ENCODE measurements at regions not wholly inside any gene's neighbourhood (a gene's known extent, or its start where the extent isn't known, plus 50 kb on each side); places are given as distances from the start of the nearest gene placed in this dataset.
"Not testable (repeated sequence)": the region's sequence is repeated elsewhere in the genome, so short reads cannot be mapped to it uniquely, and the experiment has no call there.

GRCh38 chr2:19104503-19104902, 253.9 kb downstream of the OSR1 start:
- TF ChIP-seq, protein P1, sequence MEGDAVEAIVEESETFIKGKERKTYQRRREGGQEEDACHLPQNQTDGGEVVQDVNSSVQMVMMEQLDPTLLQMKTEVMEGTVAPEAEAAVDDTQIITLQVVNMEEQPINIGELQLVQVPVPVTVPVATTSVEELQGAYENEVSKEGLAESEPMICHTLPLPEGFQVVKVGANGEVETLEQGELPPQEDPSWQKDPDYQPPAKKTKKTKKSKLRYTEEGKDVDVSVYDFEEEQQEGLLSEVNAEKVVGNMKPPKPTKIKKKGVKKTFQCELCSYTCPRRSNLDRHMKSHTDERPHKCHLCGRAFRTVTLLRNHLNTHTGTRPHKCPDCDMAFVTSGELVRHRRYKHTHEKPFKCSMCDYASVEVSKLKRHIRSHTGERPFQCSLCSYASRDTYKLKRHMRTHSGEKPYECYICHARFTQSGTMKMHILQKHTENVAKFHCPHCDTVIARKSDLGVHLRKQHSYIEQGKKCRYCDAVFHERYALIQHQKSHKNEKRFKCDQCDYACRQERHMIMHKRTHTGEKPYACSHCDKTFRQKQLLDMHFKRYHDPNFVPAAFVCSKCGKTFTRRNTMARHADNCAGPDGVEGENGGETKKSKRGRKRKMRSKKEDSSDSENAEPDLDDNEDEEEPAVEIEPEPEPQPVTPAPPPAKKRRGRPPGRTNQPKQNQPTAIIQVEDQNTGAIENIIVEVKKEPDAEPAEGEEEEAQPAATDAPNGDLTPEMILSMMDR (IDR thresholded peaks at IDR 0.05; ENCODE audit: insufficient read depth, low read depth, low read length, missing control alignments) = no peak
- DNase-seq (ENCODE audit: low read depth) = no peak

GRCh38 chr2:19102696-19103423, 255.6 kb downstream of the OSR1 start:
- H3K4me3 ChIP-seq (ENCODE audit: low read depth, low read length) = no peak overlapping the region
- TF ChIP-seq, protein P1 (IDR thresholded peaks at IDR 0.05; ENCODE audit: insufficient read depth, low read depth, low read length, missing control alignments) = no peak
- DNase-seq (ENCODE audit: low read depth) = no peak

More at GRCh38 chr2:19104503-19104902, 253.9 kb downstream of the OSR1 start:
- no peak overlapping the region for H3K4me3 ChIP-seq (ENCODE audit: low read depth, low read length)

DNA sequence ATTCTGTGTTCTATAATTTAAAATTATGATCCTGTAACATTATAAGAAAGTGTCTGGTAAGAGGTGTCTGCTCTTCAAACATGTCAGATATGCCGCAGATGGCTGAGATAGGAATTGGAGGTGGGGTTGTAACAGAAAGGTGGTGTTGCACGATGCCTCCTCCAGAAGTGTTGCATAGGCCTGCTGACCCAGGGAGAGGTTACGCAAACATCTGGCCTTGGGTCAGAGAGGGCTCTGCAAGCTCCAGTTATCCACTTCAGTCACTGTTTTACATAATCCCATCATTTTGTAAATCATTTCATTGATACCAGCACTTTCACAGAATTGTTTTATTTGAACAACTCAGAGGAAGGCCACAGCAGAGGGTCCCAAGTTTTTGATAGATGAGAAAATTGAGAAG, 256.5 kb downstream of the OSR1 start:
- H3K4me3 ChIP-seq (ENCODE audit: low read depth, low read length) = no peak overlapping the region
- TF ChIP-seq, protein P1 (IDR thresholded peaks at IDR 0.05; ENCODE audit: insufficient read depth, low read depth, low read length, missing control alignments) = no peak
- DNase-seq (ENCODE audit: low read depth) = no peak

GRCh38 chr2:19100570-19100969, 257.9 kb downstream of the OSR1 start:
- TF ChIP-seq, protein P1 (IDR thresholded peaks at IDR 0.05; ENCODE audit: insufficient read depth, low read depth, low read length, missing control alignments) = no peak
- no peak for DNase-seq (ENCODE audit: low read depth)
- no peak overlapping the region for H3K4me3 ChIP-seq (ENCODE audit: low read depth, low read length)

DNA sequence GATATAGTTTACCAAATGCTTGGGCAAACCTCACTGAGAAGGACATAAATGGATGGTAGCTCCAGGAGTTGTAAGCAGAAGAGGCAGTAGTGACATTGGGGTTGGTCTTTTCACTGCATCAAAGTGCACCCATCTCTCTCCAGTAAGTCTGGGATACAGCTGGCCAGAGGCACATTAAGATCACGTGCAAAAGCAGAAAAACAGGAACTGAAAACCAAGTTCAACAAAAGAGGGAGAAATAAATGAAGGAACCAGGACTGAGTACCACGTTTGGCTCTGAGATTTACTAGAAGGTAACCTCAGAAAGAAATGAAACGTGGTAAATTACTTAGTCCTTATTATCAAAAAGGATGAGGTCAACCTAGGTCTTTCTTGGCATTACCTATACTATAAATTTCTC, 259.2 kb downstream of the OSR1 start:
- DNase-seq (ENCODE audit: low read depth) = no peak
- H3K4me3 ChIP-seq (ENCODE audit: low read depth, low read length) = no peak overlapping the region
- TF ChIP-seq, protein P1 (IDR thresholded peaks at IDR 0.05; ENCODE audit: insufficient read depth, low read depth, low read length, missing control alignments) = no peak

DNA sequence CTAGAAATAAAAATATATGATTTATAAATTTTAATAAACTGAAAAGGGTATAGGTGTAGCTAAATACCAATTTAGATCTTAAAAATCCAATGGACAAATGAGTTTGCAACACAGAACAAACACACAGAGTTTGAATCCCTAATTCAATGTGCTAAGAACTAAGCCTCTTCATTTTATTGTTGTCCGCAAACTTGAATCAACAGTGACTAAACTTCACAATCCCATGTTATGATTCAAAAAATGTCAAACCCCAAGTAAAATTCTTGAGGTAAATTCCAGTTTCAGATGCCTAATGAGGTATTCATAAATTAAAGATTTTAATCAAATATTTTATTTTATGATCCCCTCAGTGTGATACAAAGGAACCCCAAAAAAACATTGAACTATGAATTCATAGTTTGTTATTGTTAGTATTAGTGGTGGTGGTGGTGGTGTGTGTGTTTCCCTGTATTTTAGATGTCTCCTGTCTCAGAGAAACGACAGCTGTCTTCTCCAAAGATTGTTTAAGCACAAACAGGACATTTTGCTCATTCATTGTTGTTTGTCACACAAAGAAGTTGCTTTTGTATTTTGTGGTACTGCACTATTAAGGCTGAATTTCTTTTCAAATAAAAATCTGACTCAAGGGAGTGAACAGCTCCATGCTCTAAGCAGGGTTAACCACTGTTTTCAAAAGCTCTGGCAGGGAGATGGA, 259.8 kb downstream of the OSR1 start:
- TF ChIP-seq, protein P1 (IDR thresholded peaks at IDR 0.05; ENCODE audit: insufficient read depth, low read depth, low read length, missing control alignments) = no peak
- DNase-seq (ENCODE audit: low read depth) = no peak
- no peak overlapping the region for H3K4me3 ChIP-seq (ENCODE audit: low read depth, low read length)

DNA sequence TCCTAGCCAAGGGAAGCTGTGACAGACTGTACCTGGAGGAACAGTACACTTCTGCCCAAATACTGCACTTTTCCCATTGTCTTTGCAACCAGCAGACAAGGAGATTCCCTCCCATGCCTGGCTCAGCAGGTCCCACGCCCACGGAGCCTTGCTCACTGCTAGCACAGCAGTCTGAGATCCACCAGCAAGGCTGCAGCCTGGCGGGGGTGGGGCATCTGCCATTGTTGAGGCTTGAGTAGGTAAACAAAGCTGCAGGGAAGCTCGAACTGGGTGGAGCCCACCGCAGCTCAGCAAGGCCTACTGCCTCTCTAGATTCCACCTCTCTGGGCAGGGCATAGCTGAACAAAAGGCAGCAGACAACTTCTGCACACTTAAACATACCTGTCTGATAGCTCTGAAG, 268.9 kb downstream of the OSR1 start:
- not testable (repeated sequence) for DNase-seq (ENCODE audit: low read depth); H3K4me3 ChIP-seq (ENCODE audit: low read depth, low read length)
